Mesenchymal stem cell (in vitro differentiated cells and primary cell): ENCODE measurements at regions not wholly inside any gene's neighbourhood (a gene's known extent, or its start where the extent isn't known, plus 50 kb on each side); places are given as distances from the start of the nearest gene placed in this dataset.

ENCODE experiments used
- DNase-seq: peaks from one replicate; pipeline ENCODE4 v3.0.0-alpha.2; 2013
- H2AFZ ChIP-seq: one replicate; pipeline ENCODE4 v1.6.1; 2013; ENCODE audit warnings: low read depth, mild to moderate bottlenecking, control low read depth, inconsistent platforms, low read length, moderate library complexity
- H2AK5ac ChIP-seq: 2 replicates; pipeline ENCODE4 v1.6.1; 2013; ENCODE audit warnings: low read length, moderate library complexity, mild to moderate bottlenecking, inconsistent platforms; ENCODE audit not compliant: severe bottlenecking
- H2BK120ac ChIP-seq: one replicate; pipeline ENCODE4 v1.6.1; 2013; ENCODE audit warnings: low read depth, mild to moderate bottlenecking, inconsistent platforms, low read length, moderate library complexity
- H2BK12ac ChIP-seq, 2 experiments: one replicate each; pipeline ENCODE4 v1.6.1; 2013; ENCODE audit warnings: inconsistent platforms in 2 of 2, low read length in 2 of 2, mild to moderate bottlenecking in 2 of 2, moderate library complexity in 2 of 2, control low read depth in 1 of 2
- H2BK15ac ChIP-seq: one replicate; pipeline ENCODE4 v1.6.1; 2013; ENCODE audit warnings: mild to moderate bottlenecking, low read depth, inconsistent platforms; ENCODE audit not compliant: poor library complexity, severe bottlenecking
- H2BK5ac ChIP-seq: 2 replicates; pipeline ENCODE4 v1.6.1; 2013; ENCODE audit warnings: low read depth, mild to moderate bottlenecking, low read length, control low read depth, inconsistent platforms; ENCODE audit not compliant: poor library complexity, severe bottlenecking
- H3K14ac ChIP-seq, 2 experiments: one replicate each; pipeline ENCODE4 v1.6.1; 2013; ENCODE audit warnings: inconsistent platforms in 2 of 2, low read length in 2 of 2, control low read depth in 1 of 2, mild to moderate bottlenecking in 1 of 2, moderate library complexity in 1 of 2
- H3K18ac ChIP-seq, 2 experiments: one replicate each; pipeline ENCODE4 v1.6.1; 2013; ENCODE audit warnings: inconsistent platforms in 2 of 2, low read length in 2 of 2, control low read depth in 1 of 2, low read depth in 1 of 2, mild to moderate bottlenecking in 1 of 2
- H3K23ac ChIP-seq, 2 experiments: one replicate each; pipeline ENCODE4 v1.6.1; 2013; ENCODE audit warnings: inconsistent platforms in 2 of 2, low read length in 2 of 2, mild to moderate bottlenecking in 2 of 2, moderate library complexity in 2 of 2, control low read depth in 1 of 2
- H3K27ac ChIP-seq: 2 replicates; pipeline ENCODE4 v1.5.1; 2013; ENCODE audit warnings: mild to moderate bottlenecking, moderate library complexity, low read length, control low read depth, inconsistent platforms; ENCODE audit not compliant: poor library complexity, severe bottlenecking
- H3K27me3 ChIP-seq, 2 experiments: 2 replicates each; pipeline versions ENCODE4 v1.6.1 to v1.7.0; 2013; ENCODE audit warnings: low read length in 2 of 2, mild to moderate bottlenecking in 2 of 2, moderate library complexity in 2 of 2, control low read depth in 1 of 2, inconsistent platforms in 1 of 2; ENCODE audit not compliant: control insufficient read depth in 1 of 2, insufficient read depth in 1 of 2
- H3K36me3 ChIP-seq, 2 experiments: 2 replicates each; pipeline versions ENCODE4 v1.6.1 to v1.7.0; 2013; ENCODE audit warnings: low read length in 2 of 2, control low read depth in 1 of 2, inconsistent platforms in 1 of 2, low read depth in 1 of 2, mild to moderate bottlenecking in 1 of 2; ENCODE audit not compliant: insufficient read depth in 2 of 2, control insufficient read depth in 1 of 2
- H3K4ac ChIP-seq, 2 experiments: one replicate each; pipeline ENCODE4 v1.6.1; 2013; ENCODE audit warnings: inconsistent platforms in 2 of 2, low read length in 2 of 2, mild to moderate bottlenecking in 2 of 2, moderate library complexity in 2 of 2, control low read depth in 1 of 2, low read depth in 1 of 2
- H3K4me1 ChIP-seq: 2 replicates; pipeline ENCODE4 v1.6.1; 2013; ENCODE audit warnings: low read depth, low read length, control low read depth; ENCODE audit not compliant: control insufficient read depth, insufficient read depth
- H3K4me2 ChIP-seq: 2 replicates; pipeline ENCODE4 v1.6.1; 2013; ENCODE audit warnings: low read length, mild to moderate bottlenecking, inconsistent platforms; ENCODE audit not compliant: poor library complexity, severe bottlenecking
- H3K4me3 ChIP-seq, 2 experiments: 2 replicates each; pipeline versions ENCODE4 v1.5.1 to v1.7.0; 2013; ENCODE audit warnings: low read length in 2 of 2, mild to moderate bottlenecking in 2 of 2, control low read depth in 1 of 2, low read depth in 1 of 2; ENCODE audit not compliant: insufficient read depth in 1 of 2
- H3K79me1 ChIP-seq: replicated peaks from 2 replicates; pipeline ENCODE4 v1.6.1; 2013; ENCODE audit warnings: mild to moderate bottlenecking, control low read depth, low read length, inconsistent platforms; ENCODE audit not compliant: poor library complexity, severe bottlenecking
- H3K9ac ChIP-seq: 2 replicates; pipeline ENCODE4 v1.7.0; 2013; ENCODE audit warnings: mild to moderate bottlenecking, low read length, moderate library complexity
- H3K9me3 ChIP-seq: 2 replicates; pipeline ENCODE4 v1.7.0; 2013; ENCODE audit warnings: mild to moderate bottlenecking, low read length; ENCODE audit not compliant: control insufficient read depth
- H4K8ac ChIP-seq: one replicate; pipeline ENCODE4 v1.6.1; 2013; ENCODE audit warnings: inconsistent platforms, mild to moderate bottlenecking, low read length, moderate library complexity
- H4K91ac ChIP-seq: one replicate; pipeline ENCODE4 v1.6.1; 2013; ENCODE audit warnings: mild to moderate bottlenecking, low read length, inconsistent platforms
- WGBS: methylation state at CpG from one replicate; pipeline ENCODE4 v1.1.7; 2013; ENCODE audit warnings: mixed read lengths; 5-methylcytosine and 5-hydroxymethylcytosine counted together

DNA sequence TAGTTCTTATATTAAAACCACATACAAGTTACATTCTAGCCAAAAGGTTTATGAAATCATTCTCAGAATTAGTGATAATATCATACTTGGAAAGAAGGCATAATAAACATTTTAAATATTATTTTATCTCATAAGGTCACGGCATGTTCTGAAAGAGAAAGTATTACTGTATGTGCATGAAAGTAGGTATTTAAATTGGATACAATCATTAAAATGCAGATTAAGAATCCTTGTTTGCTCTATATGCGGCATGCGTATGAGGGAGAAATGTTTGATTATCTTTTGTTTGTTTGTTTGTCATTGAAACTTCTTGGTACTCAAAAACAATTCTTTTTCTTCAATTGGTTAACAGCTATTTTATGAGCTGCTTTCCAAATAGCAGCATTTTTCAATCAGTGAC is 183.9 kb upstream of the TLL1 start:
- no peak overlapping the region for H2BK5ac ChIP-seq
- H3K4me1 ChIP-seq = no peaks in the 10 kb centered on the region
- H2AK5ac ChIP-seq = no peak overlapping the region
- no peak overlapping the region for H3K4ac ChIP-seq
- no peak overlapping the region for H2AFZ ChIP-seq
- no peak overlapping the region for H4K91ac ChIP-seq
- H3K4me3 ChIP-seq = no peak overlapping the region
- no peak overlapping the region for H2BK15ac ChIP-seq
- no peak overlapping the region for H2BK12ac ChIP-seq
- H3K9me3 ChIP-seq = no peaks in the 10 kb centered on the region
- DNase-seq = no peak
- H4K8ac ChIP-seq = no peak overlapping the region
- H3K36me3 ChIP-seq = no peaks in the 10 kb centered on the region
- no peak overlapping the region for H3K14ac ChIP-seq
- H3K23ac ChIP-seq = no peak overlapping the region
- H3K18ac ChIP-seq = no peak overlapping the region
- no peak overlapping the region for H3K4me2 ChIP-seq
- WGBS = 100% methylated on average over 3 of the region's 3 CpGs
- H3K27ac ChIP-seq = no peak overlapping the region
- H3K79me1 ChIP-seq = no peaks in the 10 kb centered on the region
- H3K27me3 ChIP-seq = no peaks in the 10 kb centered on the region
- H2BK120ac ChIP-seq = no peak overlapping the region
- H3K9ac ChIP-seq = peak overlapping the region; percentile 4

- no peak overlapping the region for H3K4me2 ChIP-seq
- no peaks in the 10 kb centered on the region for H3K36me3 ChIP-seq
- H2BK5ac ChIP-seq = no peak overlapping the region
- no peak overlapping the region for H3K4ac ChIP-seq
- H3K4me3 ChIP-seq = no peak overlapping the region
- no peak overlapping the region for H2BK120ac ChIP-seq
- H3K9me3 ChIP-seq = no peaks in the 10 kb centered on the region
- no peak overlapping the region for H2AK5ac ChIP-seq
- no peak overlapping the region for H2BK12ac ChIP-seq
- H4K91ac ChIP-seq = no peak overlapping the region
- H2BK15ac ChIP-seq = no peak overlapping the region
- no peak overlapping the region for H3K9ac ChIP-seq
- no peak overlapping the region for H3K23ac ChIP-seq
- H3K79me1 ChIP-seq = no peaks in the 10 kb centered on the region
- WGBS = no CpG with 5 or more reads among the region's 3 CpGs
- H3K27me3 ChIP-seq = no peaks in the 10 kb centered on the region
- H3K14ac ChIP-seq = no peak overlapping the region
- H3K4me1 ChIP-seq = no peaks in the 10 kb centered on the region
- H3K27ac ChIP-seq = no peak overlapping the region
- H4K8ac ChIP-seq = no peak overlapping the region
- H2AFZ ChIP-seq = no peak overlapping the region
- no peak overlapping the region for H3K18ac ChIP-seq
- DNase-seq = no peak
Measured at GRCh38 chr4:165692082-165692481, 181.0 kb upstream of the TLL1 start.

DNA sequence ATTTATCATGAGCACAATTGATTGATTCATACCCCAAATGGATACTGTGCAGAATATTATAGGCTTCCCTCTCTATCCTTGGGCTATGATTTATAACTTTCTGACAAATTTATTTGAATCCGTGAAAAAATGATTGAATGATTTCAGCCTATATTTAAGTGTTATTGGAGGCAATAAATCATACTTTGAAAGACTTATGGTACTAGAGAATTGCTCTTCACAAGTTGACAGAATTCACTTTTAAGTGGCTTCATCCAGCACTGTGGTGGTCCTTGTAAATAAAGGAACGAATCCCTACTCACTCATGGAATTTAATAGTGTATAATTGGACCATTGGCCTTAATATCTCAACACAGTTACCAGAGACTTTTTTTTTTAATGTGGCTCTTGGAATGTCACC is 174.8 kb upstream of the TLL1 start:
- no peaks in the 10 kb centered on the region for H3K9me3 ChIP-seq
- no peak overlapping the region for H2BK120ac ChIP-seq
- no peak overlapping the region for H3K23ac ChIP-seq
- no peaks in the 10 kb centered on the region for H3K4me1 ChIP-seq
- H3K18ac ChIP-seq = no peak overlapping the region
- no peak overlapping the region for H3K4me2 ChIP-seq
- no peaks in the 10 kb centered on the region for H3K27me3 ChIP-seq
- no peak overlapping the region for H3K14ac ChIP-seq
- no peaks in the 10 kb centered on the region for H3K36me3 ChIP-seq
- no peaks in the 10 kb centered on the region for H3K79me1 ChIP-seq
- H3K4me3 ChIP-seq = no peak overlapping the region
- H4K8ac ChIP-seq = no peak overlapping the region
- H3K4ac ChIP-seq = no peak overlapping the region
- no peak overlapping the region for H4K91ac ChIP-seq
- no peak overlapping the region for H2BK5ac ChIP-seq
- H2BK15ac ChIP-seq = no peak overlapping the region
- H2AK5ac ChIP-seq = no peak overlapping the region
- no peak overlapping the region for H3K9ac ChIP-seq
- H3K27ac ChIP-seq = no peak overlapping the region
- no peak overlapping the region for H2BK12ac ChIP-seq
- no peak for DNase-seq
- no CpG with 5 or more reads among the region's 2 CpGs for WGBS
- no peak overlapping the region for H2AFZ ChIP-seq

DNA sequence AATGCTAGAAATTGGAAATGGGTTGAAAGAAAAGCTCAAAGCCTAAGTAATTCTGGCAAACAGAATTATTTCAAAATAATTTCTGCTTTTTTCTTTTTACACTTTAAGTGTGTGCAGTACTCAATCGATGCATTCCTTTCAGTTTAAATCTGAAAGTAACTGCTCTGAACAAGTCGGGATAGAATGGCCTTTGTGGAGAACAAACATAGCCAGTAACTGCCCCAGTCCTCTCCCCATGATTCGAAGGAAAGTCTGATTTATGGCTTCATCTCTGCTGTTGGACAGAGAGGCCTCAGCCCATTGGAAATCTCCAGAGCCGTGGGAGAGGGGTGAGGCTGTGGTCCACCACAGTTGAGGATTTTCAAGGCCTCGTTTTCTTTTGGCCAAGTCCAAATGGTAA is 174.0 kb upstream of the TLL1 start:
- Histone ChIP-seq H3K4me2 (no peak overlapping the region), H3K9me3 (no peaks in the 10 kb centered on the region), H4K91ac (no peak overlapping the region), H3K36me3 (no peaks in the 10 kb centered on the region), H3K27ac (no peak overlapping the region), H2BK15ac (no peak overlapping the region), H2AK5ac (no peak overlapping the region), H3K9ac (no peak overlapping the region), H4K8ac (no peak overlapping the region), H2BK120ac (no peak overlapping the region), H2BK5ac (no peak overlapping the region), H3K4me3 (no peak overlapping the region), H3K4ac (no peak overlapping the region), H3K4me1 (no peaks in the 10 kb centered on the region), H3K79me1 (no peaks in the 10 kb centered on the region), H2AFZ (no peak overlapping the region), H3K27me3 (no peaks in the 10 kb centered on the region), H3K18ac (no peak overlapping the region), H3K14ac (no peak overlapping the region), H3K23ac (no peak overlapping the region), H2BK12ac (no peak overlapping the region)
- WGBS = 79% methylated on average over 5 of the region's 5 CpGs
- DNase-seq = no peak
